ENCODE measurements at regions not wholly inside any gene's neighbourhood (a gene's known extent, or its start where the extent isn't known, plus 50 kb on each side); places are given as distances from the start of the nearest gene placed in this dataset.

DNA sequence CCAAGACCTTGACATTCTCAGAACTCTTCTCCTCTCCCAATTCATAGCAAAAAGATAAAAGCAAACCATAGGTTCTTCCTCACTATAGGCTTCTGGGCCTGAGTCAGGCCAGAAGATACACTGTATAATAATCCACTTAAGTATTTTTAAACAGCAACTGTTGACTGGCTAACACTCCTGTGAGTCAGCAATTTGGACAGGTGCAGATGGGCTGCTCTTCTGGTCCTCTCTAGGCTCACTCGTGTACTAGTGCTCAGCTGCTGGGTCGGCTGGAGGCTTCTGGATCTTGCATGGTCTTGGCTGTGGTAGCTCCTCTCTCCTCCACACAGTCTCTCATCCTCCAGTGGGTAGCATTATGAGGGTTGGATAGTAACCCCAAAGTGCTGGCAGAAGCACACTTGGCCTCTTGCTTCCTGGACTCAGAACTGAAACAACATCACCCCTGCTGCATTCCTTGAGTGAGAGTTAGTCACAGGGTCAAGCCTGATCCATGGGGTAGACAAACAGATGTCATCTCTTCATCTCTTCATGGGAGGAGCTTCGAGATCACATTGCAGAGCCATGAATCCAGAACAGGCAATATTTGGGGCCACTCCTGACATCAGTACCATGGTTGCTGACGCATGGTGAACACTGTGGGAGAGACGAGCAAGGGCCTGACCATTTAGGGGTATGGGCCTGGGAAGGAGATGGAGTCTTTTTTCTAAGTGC, 86.9 kb downstream of the C6orf118 start:
- TF ChIP-seq KAT2B (IDR thresholded peaks at IDR 0.05; ENCODE audit: borderline replicate concordance, low read depth, low read length) (no peak), TRAFD1 (CRISPR knock-in tag; IDR thresholded peaks at IDR 0.05; ENCODE audit: borderline replicate concordance) (no peak), POLR2A (IDR thresholded peaks at IDR 0.05; ENCODE audit: insufficient read depth in 1 of 2, low read depth in 2 of 2, low read length in 2 of 2) (no peak), NFATC3 (CRISPR knock-in tag; IDR thresholded peaks at IDR 0.05) (no peak), ZNF773 (CRISPR knock-in tag; IDR thresholded peaks at IDR 0.05; ENCODE audit: borderline replicate concordance) (no peak), MNT (IDR thresholded peaks at IDR 0.05) (no peak), FOXO1 (CRISPR knock-in tag; IDR thresholded peaks at IDR 0.05) (no peak), ZNF354B (CRISPR knock-in tag; IDR thresholded peaks at IDR 0.05) (no peak), JUNB (CRISPR knock-in tag; IDR thresholded peaks at IDR 0.05; ENCODE audit: borderline replicate concordance) (no peak)
- TF ChIP-seq, protein P1, sequence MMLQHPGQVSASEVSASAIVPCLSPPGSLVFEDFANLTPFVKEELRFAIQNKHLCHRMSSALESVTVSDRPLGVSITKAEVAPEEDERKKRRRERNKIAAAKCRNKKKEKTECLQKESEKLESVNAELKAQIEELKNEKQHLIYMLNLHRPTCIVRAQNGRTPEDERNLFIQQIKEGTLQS (CRISPR knock-in tag; IDR thresholded peaks at IDR 0.05): no peak
- TF ChIP-seq, protein P2, sequence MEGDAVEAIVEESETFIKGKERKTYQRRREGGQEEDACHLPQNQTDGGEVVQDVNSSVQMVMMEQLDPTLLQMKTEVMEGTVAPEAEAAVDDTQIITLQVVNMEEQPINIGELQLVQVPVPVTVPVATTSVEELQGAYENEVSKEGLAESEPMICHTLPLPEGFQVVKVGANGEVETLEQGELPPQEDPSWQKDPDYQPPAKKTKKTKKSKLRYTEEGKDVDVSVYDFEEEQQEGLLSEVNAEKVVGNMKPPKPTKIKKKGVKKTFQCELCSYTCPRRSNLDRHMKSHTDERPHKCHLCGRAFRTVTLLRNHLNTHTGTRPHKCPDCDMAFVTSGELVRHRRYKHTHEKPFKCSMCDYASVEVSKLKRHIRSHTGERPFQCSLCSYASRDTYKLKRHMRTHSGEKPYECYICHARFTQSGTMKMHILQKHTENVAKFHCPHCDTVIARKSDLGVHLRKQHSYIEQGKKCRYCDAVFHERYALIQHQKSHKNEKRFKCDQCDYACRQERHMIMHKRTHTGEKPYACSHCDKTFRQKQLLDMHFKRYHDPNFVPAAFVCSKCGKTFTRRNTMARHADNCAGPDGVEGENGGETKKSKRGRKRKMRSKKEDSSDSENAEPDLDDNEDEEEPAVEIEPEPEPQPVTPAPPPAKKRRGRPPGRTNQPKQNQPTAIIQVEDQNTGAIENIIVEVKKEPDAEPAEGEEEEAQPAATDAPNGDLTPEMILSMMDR (CRISPR knock-in tag; IDR thresholded peaks at IDR 0.05): no peak
- TF ChIP-seq, protein P3, sequence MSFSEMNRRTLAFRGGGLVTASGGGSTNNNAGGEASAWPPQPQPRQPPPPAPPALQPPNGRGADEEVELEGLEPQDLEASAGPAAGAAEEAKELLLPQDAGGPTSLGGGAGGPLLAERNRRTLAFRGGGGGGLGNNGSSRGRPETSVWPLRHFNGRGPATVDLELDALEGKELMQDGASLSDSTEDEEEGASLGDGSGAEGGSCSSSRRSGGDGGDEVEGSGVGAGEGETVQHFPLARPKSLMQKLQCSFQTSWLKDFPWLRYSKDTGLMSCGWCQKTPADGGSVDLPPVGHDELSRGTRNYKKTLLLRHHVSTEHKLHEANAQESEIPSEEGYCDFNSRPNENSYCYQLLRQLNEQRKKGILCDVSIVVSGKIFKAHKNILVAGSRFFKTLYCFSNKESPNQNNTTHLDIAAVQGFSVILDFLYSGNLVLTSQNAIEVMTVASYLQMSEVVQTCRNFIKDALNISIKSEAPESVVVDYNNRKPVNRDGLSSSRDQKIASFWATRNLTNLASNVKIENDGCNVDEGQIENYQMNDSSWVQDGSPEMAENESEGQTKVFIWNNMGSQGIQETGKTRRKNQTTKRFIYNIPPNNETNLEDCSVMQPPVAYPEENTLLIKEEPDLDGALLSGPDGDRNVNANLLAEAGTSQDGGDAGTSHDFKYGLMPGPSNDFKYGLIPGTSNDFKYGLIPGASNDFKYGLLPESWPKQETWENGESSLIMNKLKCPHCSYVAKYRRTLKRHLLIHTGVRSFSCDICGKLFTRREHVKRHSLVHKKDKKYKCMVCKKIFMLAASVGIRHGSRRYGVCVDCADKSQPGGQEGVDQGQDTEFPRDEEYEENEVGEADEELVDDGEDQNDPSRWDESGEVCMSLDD (CRISPR knock-in tag; IDR thresholded peaks at IDR 0.05; ENCODE audit: borderline replicate concordance): no peak

All from HepG2 (cell line).